SH-SY5Y (cell line): ENCODE measurements at regions not wholly inside any gene's neighbourhood (a gene's known extent, or its start where the extent isn't known, plus 50 kb on each side); places are given as distances from the start of the nearest gene placed in this dataset.

Experiments
- GATA2 ChIP-seq: IDR thresholded peaks from 2 replicates; pipeline ENCODE4 v1.6.1; 2011; ENCODE audit warnings: mild to moderate bottlenecking, low read depth, low read length
- GATA3 ChIP-seq: IDR thresholded peaks from 2 replicates; pipeline ENCODE4 v1.6.1; 2011; ENCODE audit warnings: low read depth, mild to moderate bottlenecking, low read length, moderate library complexity

- TF ChIP-seq GATA2 (no peak), GATA3 (no peak)
These were observed 302.2 kb upstream of the GJE1 start for GRCh38 chr6:141830530-141830929.
